Superior temporal gyrus (tissue), 1 donor: ENCODE measurements at regions not wholly inside any gene's neighbourhood (a gene's known extent, or its start where the extent isn't known, plus 50 kb on each side); places are given as distances from the start of the nearest gene placed in this dataset.

Source experiments
- DNase-seq: peaks from one replicate; pipeline ENCODE4 v3.0.0-alpha.2; 2016; ENCODE audit errors: extremely low spot score

- DNase-seq, result no peak
These were observed 290.5 kb downstream of the KBTBD8 start for GRCh38 chr3:67288466-67289106.

GRCh38 chr3:67289626-67290025 is 291.5 kb downstream of the KBTBD8 start:
- peak; percentile 62 for DNase-seq

- DNase-seq, result peak; percentile 46
These were observed 292.3 kb downstream of the KBTBD8 start for GRCh38 chr3:67290438-67290837.

- peak; percentile 56 for DNase-seq
These were observed 293.5 kb downstream of the KBTBD8 start for GRCh38 chr3:67291287-67292252.

- DNase-seq, result no peak
These were observed 294.4 kb downstream of the KBTBD8 start for GRCh38 chr3:67292356-67293121.

GRCh38 chr3:67294341-67294740 is 296.2 kb downstream of the KBTBD8 start:
- DNase-seq, result no peak

GRCh38 chr3:67296039-67296892 is 298.2 kb downstream of the KBTBD8 start:
- DNase-seq, result no peak

GRCh38 chr3:67297715-67298475 is 299.8 kb downstream of the KBTBD8 start:
- DNase-seq, result no peak

- no peak for DNase-seq
These were observed 303.4 kb downstream of the KBTBD8 start for GRCh38 chr3:67301556-67301955.

- no peak for DNase-seq
These were observed 304.4 kb downstream of the KBTBD8 start for GRCh38 chr3:67302489-67302888.

- no peak for DNase-seq
These were observed 307.1 kb downstream of the KBTBD8 start for GRCh38 chr3:67305160-67305559.

- no peak for DNase-seq
These were observed 307.8 kb downstream of the KBTBD8 start for GRCh38 chr3:67305922-67306321.

GRCh38 chr3:67311440-67311839 is 313.3 kb downstream of the KBTBD8 start:
- no peak for DNase-seq

- no peak for DNase-seq
These were observed 314.0 kb downstream of the KBTBD8 start for GRCh38 chr3:67312155-67312554.

- no peak for DNase-seq
These were observed 320.1 kb downstream of the KBTBD8 start for GRCh38 chr3:67318162-67318561.

GRCh38 chr3:67324554-67324953 is 326.4 kb downstream of the KBTBD8 start:
- DNase-seq, result no peak
